CD4-positive, alpha-beta T cell treated with Interferon gamma for 1 hour (primary cell): ENCODE measurements at regions not wholly inside any gene's neighbourhood (a gene's known extent, or its start where the extent isn't known, plus 50 kb on each side); places are given as distances from the start of the nearest gene placed in this dataset.

Source experiments
- DNase-seq: peaks from one replicate; pipeline ENCODE4 v3.0.0-alpha.2; 2020

GRCh38 chr12:107226126-107226525 is 132.8 kb upstream of the CRY1 start:
- no peak for DNase-seq

- DNase-seq = no peak
Measured at GRCh38 chr12:107228076-107228475, 134.7 kb upstream of the CRY1 start.

- DNase-seq = no peak
Measured at GRCh38 chr12:107229827-107230226, 136.5 kb upstream of the CRY1 start.

GRCh38 chr12:107231303-107231702 is 138.0 kb upstream of the CRY1 start:
- DNase-seq = no peak

DNA sequence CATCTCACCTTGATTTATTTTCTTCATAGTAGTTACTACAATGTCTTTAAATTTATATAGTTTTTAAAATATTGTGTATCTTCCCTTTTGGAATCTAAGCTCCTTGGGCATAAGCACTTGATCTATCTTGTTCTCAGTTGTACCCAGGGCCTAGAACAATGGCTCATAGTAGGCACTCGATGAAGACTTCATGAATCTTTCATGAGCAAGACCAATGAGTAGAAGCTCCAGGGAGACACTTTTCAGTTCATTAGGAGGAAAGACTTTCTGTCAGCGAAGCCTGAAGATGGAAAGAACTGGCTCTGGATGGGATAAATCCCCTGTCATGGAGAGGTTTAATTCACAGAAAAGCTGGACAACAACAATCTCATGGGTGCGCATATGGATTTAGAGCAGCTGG is 140.2 kb upstream of the CRY1 start:
- DNase-seq = no peak

- DNase-seq = no peak
Measured at GRCh38 chr12:107235600-107235999, 142.3 kb upstream of the CRY1 start.

DNA sequence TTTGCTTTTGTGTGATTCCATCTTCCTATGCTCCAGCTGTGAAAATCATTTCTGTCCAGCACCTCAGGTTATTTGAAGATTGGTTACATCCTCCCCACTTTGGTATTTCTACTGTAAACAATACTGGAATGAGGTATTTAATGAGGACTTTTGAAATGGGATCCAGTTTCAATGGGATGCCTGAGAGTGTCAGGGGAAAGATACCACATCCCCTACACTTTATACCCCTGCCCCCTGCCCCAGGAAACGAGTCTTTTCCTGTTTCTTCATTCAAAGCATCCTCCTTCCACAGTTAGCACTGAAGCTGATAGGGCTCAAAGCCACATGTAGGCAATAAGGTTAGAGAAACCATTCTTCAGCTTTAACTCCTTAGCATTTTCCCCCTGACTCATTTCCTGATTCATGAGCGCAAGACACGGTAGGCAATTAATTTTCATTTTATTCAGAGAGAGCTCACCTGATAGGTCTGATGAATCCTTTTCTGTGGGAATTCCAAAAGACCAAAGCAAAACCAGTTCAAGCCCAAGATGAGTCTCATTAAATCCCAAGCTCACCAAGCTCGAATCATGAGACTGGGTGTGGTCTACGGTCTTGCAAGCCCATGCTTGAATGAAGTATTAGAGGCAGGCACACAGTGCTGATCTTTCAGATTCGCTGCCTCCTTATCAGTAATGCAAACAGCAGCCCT is 143.6 kb upstream of the CRY1 start:
- no peak for DNase-seq

DNA sequence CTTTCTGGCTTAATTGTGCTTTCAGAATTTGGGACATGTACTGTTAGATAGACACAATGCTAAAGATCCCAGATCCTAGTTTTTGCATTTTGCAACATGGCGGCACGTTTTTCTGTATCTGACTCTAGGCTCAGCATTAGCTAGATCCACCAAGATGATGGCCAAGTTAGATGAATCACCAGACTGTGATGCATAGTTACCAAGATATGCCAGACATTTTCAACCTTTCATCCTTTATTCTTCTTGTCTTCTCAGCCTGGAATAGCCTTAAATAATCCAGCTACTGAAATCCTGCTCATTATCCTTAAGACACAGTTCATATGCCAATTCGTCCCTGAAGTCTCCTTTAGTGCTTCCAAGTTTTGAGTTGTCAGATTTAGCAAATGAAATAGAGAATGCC is 144.9 kb upstream of the CRY1 start:
- no peak for DNase-seq

- no peak for DNase-seq
Measured at GRCh38 chr12:107241411-107241810, 148.1 kb upstream of the CRY1 start.

DNA sequence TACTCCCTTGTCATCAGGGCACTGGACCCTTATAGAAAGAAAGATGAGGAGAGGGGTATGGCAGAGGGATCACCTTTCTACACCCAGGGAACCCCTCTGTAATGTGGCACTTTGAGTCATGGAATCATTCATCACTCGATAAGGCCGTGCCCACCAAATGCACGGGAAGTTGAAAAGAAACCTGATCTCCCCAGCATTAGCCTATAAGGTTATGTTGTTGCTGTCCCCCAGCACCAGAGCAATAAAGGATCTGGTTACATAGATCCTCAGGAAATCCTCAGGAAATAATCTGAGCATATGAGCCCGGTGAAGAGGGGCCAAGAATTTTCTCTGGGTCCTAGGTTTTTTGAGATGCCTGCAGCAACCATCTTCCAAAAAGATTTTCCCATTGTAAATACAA is 148.8 kb upstream of the CRY1 start:
- no peak for DNase-seq

GRCh38 chr12:107243341-107243740 is 150.0 kb upstream of the CRY1 start:
- no peak for DNase-seq

DNA sequence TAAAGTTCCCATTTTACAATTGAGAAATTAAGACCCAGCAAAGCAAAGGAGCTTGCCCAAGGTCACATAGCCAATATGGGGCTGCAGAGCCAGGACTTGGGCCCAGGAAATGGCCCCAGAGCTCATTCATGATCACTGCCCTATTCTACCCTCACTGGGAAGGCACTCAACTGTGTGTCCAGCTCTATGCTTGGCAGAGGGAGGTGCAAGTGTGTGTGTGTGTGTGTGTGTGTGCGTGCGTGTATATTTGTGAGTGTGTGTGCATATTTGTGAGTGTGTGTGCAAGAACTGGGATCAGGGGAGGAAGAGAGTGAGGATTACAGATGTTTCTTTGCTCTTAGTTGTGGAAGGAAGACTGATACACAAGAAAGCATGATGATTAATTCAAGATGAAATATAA is 151.2 kb upstream of the CRY1 start:
- no peak for DNase-seq

GRCh38 chr12:107247650-107248049 is 154.3 kb upstream of the CRY1 start:
- no peak for DNase-seq

DNA sequence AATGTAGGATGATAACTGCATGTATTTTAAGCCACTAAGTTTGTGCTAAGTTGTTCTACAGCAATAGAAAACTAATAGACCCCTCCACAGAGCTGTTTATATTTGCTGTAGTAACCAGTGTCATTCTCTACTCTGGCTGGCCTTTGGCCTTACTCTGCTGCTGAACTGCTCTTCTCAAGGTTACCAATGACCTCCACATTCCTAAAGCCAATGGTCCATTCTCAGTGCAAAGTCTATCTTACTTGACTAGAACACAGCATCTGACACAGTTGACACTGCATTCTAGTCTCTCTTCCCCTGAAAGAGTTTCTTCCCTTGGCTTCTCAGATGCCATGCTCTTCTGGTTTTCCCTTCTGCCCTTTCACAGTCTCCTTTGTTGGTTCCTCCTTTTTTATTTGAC is 154.8 kb upstream of the CRY1 start:
- no peak for DNase-seq

GRCh38 chr12:107251288-107251687 is 157.9 kb upstream of the CRY1 start:
- DNase-seq = no peak

GRCh38 chr12:107253361-107253760 is 160.0 kb upstream of the CRY1 start:
- DNase-seq = no peak

GRCh38 chr12:107254258-107254856 is 161.0 kb upstream of the CRY1 start:
- no peak for DNase-seq

DNA sequence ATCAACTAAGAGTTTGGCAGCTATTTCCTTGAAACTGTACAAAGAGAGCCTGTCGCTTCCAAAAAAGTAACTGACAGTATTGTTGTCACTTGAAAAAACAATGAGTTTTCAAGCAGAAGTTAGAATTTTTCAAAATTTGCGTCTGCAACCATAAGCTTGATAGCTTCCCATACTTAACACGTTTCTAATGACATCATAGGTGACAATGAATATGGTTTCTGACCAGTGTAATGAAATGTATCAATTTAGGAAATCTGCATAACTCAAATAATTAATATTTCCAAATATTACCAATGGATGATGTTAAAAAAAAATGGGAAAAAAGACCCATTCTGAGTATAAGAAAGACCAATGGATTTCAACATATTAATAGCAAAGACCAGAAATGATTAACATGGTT is 165.4 kb upstream of the CRY1 start:
- DNase-seq = no peak

GRCh38 chr12:107263980-107264379 is 170.6 kb upstream of the CRY1 start:
- no peak for DNase-seq

DNA sequence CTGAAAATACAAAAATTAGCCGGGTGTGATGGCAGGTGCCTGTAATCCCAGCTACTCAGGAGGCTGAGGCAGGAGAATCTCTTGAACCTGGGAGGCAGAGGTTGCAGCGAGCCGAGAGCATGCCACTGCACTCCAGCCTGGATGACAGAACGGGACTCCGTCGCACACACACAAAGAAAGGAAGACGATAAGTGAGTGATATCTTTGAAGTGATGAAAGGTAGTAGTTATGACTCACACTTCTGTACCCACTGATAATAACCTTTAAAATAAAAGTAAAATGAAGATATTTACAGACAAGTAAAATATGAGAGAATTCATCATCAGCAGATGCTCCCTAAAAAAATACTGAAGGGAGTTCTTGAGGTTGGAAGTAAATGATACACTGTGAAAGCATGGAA is 171.3 kb upstream of the CRY1 start:
- no peak for DNase-seq

GRCh38 chr12:107267604-107268003 is 174.3 kb upstream of the CRY1 start:
- DNase-seq = no peak

GRCh38 chr12:107271523-107271922 is 178.2 kb upstream of the CRY1 start:
- DNase-seq = no peak

GRCh38 chr12:107275530-107275929 is 182.2 kb upstream of the CRY1 start:
- DNase-seq = no peak

DNA sequence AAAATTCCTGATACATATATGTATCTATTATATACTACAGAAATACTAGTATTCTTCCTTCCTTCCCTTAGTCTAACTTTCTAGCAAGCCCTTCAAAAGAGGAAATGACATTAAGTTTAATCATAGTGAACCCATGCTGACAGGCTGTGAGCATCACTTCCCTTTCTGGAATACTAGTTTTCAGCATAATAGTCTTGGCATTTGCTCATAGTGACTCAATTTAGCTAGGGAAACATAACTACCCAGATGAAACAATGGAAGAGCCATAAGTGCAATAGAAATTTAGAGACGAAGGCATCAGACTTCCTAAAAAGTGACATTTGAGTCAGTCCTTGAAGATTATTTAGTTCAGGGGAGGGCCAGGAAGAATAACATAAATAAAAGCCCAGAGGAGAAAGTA is 184.5 kb upstream of the CRY1 start:
- DNase-seq = no peak

DNA sequence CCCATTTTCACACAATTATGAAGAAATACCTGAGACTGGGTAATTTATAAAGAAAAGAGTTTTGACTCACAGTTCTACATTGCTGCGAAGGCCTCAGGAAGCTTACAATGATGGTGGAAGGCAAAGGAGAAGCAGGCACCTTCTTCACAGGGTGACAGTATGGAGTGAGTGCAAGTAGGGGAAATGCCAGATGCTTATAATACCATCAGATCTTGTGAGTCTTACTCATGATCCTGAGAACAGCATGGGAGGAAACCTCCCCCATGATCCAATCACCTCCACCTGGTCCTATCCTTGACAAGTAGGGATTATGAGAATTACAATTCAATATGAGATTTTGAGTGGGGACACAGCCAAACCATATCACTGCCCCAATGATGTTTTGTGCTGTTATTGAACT is 189.3 kb upstream of the CRY1 start:
- no peak for DNase-seq
